ENCODE measurements at regions not wholly inside any gene's neighbourhood (a gene's known extent, or its start where the extent isn't known, plus 50 kb on each side); places are given as distances from the start of the nearest gene placed in this dataset.

DNA sequence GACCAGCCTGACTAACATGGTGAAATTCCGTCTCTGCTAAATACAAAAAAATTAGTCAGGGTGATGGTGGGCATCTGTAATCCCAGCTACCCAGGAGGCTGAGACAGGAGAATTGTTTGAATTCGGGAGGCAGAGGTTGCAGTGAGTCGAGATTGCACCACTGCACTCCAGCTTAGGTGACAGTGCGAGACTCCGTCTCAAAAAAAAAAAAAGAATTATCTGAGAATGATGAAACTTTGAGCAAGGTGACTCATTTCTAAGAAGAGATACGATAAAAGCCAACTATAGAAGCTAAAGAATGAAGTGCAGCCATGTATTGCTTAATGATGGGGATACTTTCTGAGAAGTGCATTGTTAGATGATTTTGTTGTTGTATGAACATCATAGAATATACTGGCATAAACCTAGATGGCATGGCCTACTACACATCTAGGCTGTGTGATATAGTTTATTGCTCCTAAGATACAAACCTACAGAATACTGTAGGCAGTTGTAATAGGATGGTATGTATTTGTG is 64.7 kb downstream of the SNRPE start:
- DNase-seq (ENCODE audit: low spot score) = no peak

DNA sequence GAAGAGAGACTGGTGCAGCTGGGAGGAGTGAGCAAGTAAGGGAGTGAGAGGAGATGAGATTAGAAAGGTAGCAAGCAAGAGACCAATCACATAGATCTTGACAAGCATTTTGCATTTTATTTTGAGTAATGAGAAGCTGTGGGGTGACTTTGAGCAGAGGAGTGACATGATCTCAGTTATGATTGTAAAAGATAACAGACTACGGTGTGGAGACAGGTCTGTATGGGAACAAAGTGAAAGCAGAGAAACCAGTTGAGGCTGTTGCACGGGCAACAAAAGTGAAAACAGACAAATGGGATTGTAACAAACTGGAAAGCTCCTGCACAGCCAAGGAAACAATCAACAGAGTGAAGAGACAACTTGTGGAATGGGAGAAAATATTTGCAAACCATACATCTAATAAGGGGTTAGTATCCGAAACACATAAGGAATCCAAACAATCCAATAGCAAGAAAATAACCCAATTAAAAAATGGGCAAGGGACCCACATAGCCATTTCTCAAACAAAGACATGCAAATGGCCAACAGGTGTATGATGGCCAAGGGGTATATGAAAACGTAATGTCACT is 68.4 kb downstream of the SNRPE start:
- no peak for DNase-seq (ENCODE audit: low spot score)

GRCh38 chr1:203930342-203930741 is 68.9 kb downstream of the SNRPE start:
- no peak for DNase-seq (ENCODE audit: low spot score)

DNA sequence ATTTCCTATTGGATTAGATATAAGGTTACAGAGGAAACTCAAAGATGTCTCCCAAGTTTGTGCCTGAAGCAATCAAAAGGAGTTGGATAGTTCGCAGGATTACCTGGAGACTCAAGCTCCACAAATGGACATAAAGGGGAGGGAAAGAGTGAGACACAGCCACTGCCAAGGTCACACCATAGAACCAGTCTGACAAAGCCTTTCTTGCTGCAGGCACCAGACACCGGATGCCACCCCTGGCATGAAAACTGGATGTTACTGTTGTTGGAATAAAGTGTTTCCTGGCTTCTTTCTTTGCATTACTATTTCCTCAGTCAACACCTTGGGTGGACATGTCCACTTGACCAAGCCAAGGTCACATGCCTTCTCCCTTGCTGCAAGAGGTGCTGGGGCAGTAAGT is 70.6 kb downstream of the SNRPE start:
- DNase-seq (ENCODE audit: low spot score) = no peak

DNA sequence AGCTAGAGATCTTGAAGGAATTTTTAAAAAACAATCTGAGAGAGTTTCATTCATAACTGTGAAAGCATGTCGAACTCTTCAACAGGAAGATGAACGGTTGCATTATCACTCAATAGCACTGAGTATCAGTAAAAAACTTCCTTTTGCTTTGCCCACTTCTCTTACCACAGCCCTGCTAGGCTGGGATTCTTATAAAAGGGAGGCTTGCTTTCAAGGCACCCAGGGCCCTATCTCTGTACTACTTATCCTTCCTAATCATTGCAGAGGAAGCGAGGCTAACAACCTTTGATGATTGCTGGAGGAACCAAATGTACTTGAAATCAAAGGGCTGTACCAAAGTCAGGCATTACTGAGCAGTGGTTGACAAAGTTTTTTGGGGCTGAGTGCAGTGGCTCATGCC is 71.2 kb downstream of the SNRPE start:
- no peak for DNase-seq (ENCODE audit: low spot score)

DNA sequence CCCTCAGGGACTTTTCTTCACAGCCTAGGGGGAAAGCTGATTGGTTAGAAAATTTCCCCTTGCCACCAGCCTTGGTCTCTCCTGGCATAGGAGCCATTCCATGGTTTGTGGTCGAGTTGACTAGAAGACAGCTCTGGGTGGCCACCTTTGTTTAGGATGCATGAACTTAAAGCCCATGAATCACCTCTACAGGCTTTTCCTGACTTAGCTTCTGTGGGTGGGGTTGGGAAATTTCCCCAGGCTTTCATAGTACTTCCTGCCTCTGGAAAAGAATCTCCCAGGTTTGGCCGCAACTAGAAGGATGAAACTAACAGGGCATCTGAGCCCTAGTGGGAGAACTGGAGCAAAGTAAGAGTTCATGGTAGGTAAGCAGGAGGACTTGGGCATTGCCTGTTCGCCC is 72.6 kb downstream of the SNRPE start:
- DNase-seq (ENCODE audit: low spot score) = no peak

GRCh38 chr1:203934651-203935050 is 73.3 kb downstream of the SNRPE start:
- no peak for DNase-seq (ENCODE audit: low spot score)

GRCh38 chr1:203935321-203935720 is 73.9 kb downstream of the SNRPE start:
- no peak for DNase-seq (ENCODE audit: low spot score)

DNA sequence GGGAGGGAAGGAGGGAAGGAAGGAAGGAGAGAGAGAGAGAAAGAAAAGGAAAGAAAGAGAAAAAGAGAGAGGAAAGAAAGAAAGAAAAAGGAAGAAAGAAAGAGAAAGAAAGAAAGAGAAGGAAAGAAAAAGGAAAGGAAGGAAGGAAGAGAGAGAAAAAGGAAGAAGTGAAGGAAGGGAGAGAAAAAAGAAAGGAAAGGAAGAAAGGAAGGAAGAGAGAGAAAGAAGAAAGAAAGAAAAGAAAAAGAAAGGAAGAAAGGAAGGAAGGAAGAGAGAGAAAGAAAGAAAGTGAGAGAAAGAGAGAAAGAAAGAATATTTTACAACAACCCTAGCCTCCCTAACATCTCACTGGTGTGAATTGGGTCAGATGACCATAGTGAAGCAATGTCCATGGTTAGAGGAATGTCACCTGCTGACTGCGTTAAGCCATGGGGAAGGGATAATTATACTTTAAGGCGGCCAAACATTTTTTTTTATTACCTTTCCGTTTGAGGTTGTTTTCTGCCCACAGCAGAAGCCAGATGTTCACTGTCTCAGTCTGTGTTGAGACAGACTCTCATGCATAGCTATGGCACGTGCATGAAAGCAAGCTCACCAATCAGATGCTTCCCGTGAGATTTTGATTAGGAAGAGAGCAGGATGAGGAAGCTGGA is 76.4 kb downstream of the SNRPE start:
- DNase-seq (ENCODE audit: low spot score) = no peak

DNA sequence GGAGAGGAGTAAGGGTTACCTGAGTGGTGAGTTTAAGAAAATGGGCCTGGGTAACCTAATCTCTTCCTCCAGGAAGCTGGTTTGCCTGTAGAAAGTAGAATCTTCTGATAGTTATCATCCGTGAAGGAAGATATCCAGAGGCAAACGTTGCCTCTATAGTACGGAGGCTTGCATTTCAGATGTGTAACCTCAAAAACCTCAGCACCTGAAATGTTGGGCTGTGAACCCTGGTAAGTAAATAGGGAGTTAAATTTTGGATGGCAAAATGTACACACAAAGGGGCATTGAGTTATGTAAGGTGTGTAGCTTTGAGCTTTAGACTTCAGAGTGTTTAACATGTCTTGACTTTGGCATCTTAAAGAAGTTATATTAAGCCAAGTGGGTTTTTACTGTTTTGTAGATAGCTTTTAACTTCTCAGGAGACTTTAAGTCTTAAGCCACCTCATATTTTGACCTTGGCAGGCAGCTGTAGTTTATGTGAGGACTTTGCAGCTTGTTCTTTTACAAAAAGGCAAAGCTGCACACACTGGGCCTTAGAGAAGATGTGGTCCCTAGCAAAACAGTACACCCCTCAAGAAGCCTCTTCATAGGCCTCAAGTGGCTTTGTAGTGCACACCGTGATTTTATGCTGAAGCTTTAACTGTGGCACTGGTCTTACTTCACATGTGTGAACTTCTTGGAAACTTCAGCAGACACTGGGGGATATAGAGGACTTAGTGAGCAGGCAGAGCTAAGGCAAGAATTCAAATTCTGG is 83.4 kb downstream of the SNRPE start:
- no peak for DNase-seq (ENCODE audit: low spot score)

DNA sequence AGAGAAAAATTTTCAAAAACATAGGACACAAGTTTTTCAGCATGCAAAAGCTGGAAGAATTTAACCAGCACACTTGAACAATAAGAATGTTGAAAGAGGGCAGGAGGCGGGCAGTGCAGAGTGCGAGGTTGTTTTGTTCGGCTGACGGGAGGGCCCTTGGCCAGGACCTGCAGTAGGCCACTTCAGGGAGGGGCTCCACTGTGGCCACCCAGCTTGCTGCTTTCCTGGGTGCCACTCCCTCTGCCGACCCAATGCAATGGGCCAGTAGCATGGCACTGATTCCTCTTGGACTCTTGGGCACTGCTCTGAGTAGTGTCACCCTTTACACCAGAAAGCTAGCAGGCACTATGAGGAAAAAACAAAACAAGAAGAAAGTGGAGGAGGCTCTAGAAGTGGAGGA is 92.9 kb downstream of the SNRPE start:
- no peak for DNase-seq (ENCODE audit: low spot score)

GRCh38 chr1:203954788-203955552 is 93.6 kb downstream of the SNRPE start:
- no peak for DNase-seq (ENCODE audit: low spot score)

DNA sequence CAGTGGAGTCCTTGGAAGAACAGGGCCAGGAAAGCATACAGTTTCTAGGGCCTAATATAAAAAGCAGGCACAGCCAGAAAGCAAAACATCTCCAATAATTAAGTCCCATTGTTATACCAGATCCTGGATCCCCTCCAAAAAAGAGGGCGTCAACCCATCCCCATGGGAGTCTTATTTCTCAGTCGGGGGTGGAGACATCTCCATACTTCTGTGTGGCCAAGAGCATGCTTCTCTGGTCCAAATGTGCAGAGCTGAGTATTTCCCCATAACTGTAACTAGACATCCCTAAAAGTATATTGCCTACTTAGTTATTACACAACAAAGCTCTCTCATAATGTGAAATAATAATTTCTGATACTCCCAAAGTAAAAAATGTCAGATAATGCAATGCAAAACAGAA is 104.2 kb upstream of the SOX13 start:
- DNase-seq (ENCODE audit: low spot score) = no peak

DNA sequence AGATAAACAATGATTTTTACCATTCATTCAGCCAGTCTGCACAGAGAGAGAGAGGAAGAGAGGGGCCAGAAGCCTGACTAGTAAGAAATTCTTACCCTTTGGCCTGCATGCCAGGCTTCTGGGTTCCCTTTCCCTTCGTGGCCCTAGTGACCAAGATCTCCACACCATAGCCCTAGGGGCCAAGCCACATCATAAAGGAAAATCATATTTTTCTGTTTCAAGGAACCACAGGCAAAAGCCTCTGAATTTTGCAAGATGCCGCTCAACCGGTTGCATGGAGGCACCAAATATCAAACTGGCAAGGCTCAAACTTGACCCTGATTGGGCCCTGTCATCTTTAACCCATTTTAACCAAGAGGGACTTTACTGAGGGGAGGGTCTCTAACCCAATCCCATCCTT is 103.1 kb upstream of the SOX13 start:
- no peak for DNase-seq (ENCODE audit: low spot score)

DNA sequence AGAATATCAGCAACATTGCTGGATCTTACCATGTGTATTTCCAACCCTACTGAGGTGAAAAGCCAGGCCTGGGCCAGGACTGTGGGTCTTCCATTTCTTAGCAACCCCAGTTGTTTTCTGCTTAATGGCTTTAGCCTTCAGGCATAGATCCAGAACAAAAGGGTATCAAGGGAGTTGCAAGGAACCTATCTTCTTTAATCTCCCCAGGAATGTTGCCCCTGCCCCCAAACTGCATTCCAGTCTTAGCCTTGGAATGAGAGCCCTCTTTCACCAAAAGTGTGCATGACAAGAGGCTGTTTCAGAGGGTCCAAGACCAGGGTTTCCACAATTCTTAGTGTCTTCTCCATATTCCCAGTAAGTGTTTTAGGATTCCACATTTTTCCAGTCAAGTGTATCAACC is 87.9 kb upstream of the SOX13 start:
- no peak for DNase-seq (ENCODE audit: low spot score)

DNA sequence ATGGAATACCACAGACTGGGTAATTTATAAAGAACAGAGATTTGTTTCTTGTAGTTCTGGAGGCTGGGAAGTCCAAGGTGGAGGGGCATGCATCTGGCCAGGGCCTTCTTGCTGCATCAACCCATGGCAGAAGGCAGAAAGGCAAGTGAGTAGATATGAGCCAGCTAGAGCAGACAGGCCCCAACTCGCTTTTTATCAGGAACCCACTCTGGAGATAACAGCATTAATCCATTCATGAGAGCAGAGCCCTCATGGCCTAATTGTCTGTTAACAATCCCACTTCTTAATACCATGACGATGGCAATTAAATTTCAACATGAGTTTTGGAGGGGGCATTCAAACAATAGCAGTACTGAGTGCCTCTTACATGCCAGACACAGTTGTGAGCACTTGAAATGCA is 87.2 kb upstream of the SOX13 start:
- DNase-seq (ENCODE audit: low spot score) = no peak

- no peak for DNase-seq (ENCODE audit: low spot score)
Observed at GRCh38 chr1:203986887-203987461, 85.9 kb upstream of the SOX13 start.

- DNase-seq (ENCODE audit: low spot score) = no peak
Observed at GRCh38 chr1:203990118-203990517, 82.8 kb upstream of the SOX13 start.

DNA sequence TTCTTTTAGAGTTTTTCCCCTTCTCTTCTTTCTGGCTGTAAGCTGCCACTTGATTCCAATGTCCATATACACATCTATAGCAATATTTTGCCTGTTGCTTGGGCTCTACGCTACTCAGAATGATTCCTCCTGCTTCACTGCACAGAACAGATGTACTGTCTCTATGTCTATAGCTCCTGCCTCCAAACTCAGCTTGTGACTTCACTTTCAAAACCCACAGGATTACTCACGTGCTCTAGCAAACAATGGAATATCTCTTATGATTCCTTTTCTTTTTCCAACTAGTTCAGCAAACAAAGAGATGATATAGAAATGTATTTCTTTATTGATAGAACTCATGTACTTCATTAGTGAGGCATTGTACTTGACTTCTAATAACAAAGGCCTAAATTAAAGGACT is 80.5 kb upstream of the SOX13 start:
- no peak for DNase-seq (ENCODE audit: low spot score)

DNA sequence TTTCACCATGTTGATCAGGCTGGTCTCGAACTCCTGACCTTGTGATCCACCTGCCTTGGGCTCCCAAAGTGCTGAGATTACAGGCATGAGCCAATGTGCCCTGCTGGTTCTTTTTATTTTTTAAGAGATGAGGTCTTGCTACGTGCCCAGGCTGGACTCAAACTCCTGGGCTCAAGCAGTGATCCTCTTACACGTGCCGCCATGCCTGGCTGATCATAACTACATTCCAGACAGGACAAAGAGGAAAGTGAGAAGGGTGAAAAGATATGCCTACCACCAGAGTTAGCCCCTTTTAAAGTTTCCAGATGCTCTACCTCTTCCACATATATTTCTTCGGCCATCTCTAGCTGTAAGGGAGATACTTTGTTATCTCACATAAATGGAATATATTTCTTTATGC is 79.7 kb upstream of the SOX13 start:
- no peak for DNase-seq (ENCODE audit: low spot score)

DNA sequence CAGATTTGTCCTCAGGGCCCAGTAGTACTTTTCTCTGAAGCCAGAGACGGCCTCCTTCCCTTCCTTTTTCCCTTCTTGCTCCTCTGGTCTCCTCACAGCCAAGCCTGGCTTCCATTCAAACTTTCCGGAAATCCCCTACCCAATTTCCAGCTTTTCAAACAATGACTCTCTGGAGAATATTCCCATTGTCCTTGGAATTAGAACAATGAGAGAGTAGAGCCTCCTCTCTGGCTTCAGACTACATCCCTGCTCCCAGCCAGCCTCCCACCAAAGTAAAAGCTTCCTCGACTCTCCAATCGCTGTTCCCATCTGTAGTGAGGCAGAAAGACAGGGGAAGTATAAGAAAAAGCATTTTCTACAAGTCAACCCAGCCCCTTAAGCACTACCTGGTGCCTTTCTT is 77.7 kb upstream of the SOX13 start:
- DNase-seq (ENCODE audit: low spot score) = peak; percentile 49

GRCh38 chr1:203996126-203996525 is 76.8 kb upstream of the SOX13 start:
- DNase-seq (ENCODE audit: low spot score) = peak; percentile 77
